VCaP (cell line): ENCODE measurements at regions not wholly inside any gene's neighbourhood (a gene's known extent, or its start where the extent isn't known, plus 50 kb on each side); places are given as distances from the start of the nearest gene placed in this dataset.

Experiments used
- H3K27ac ChIP-seq: fragments of 450-650 bp; 2 replicates; pipeline ENCODE4 v1.5.1; 2017
- TF ChIP-seq, protein P1 (sequence below): fragments of 450-650 bp; conservative IDR thresholded peaks from 2 replicates; pipeline ENCODE4 v1.5.1; 2017; ENCODE audit warnings: mild to moderate bottlenecking, moderate library complexity

DNA sequence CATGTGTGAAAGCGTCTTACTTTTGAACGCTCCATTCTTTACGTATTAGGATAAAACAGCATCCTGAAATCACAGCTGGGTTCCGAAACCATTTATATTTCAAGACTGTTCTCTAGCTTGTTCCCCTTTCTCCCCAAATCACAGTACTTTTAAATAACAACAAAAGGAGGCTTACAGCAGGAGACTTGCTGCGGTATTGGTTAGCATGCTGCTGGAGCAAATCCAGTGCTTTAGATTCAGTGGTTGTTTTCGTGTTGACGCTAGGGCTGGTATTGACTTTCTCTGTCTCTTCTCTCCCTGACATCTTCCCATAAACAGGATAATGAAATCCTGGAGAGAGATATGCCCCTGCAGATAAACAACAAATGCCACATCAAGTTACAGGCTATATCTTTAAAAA, 103.1 kb downstream of the ZNF608 start:
- TF ChIP-seq, protein P1, sequence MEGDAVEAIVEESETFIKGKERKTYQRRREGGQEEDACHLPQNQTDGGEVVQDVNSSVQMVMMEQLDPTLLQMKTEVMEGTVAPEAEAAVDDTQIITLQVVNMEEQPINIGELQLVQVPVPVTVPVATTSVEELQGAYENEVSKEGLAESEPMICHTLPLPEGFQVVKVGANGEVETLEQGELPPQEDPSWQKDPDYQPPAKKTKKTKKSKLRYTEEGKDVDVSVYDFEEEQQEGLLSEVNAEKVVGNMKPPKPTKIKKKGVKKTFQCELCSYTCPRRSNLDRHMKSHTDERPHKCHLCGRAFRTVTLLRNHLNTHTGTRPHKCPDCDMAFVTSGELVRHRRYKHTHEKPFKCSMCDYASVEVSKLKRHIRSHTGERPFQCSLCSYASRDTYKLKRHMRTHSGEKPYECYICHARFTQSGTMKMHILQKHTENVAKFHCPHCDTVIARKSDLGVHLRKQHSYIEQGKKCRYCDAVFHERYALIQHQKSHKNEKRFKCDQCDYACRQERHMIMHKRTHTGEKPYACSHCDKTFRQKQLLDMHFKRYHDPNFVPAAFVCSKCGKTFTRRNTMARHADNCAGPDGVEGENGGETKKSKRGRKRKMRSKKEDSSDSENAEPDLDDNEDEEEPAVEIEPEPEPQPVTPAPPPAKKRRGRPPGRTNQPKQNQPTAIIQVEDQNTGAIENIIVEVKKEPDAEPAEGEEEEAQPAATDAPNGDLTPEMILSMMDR: no peak
- no peak overlapping the region for H3K27ac ChIP-seq

DNA sequence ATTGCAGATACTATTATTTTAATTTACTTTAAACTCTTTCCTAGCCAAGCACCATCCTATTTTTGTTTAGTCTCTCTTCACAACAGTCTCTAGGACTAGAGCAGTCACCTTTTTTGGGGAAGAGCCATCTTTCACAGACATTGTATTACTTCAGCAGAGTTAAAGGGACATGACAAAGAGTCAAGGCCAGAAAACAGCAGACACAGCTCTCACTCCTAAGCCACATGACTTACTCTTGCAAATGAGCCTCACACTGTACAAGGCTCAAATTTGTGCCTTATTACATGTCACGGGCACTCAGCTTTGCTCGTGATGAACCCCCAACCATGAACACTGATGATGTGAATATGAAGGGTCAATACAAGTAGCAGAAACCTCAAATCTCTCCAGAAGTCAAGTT, 104.3 kb downstream of the ZNF608 start:
- TF ChIP-seq, protein P1: no peak
- no peak overlapping the region for H3K27ac ChIP-seq

DNA sequence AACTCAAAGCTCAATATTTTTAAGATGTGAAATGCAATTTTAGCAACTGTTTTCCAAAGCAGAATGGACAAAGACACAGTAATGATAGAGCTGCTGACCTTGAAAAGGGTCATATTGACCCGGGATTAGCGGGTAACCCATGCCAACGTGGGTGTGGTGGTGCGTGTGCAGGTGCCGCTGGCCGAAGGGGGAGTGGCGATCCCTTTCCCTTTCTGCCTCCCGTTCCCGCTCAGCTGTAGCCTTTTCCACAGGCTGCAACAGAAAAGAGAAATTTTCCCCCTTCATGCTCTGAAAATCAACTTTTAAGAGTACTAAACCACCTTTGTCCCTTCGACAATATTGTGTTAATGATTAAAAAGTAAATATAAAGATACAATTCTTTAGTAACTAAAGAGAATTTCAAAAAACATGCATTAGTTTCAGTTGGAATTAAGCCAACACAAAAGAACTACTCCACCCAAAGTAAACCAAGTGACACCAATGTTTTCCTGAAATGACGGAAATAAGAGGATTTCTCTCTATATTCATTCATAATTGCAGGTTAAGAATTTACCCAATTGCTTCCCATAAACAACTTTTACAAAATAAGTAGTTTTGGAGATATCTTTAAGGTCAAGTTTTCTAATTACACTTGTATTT, 105.2 kb downstream of the ZNF608 start:
- no peak overlapping the region for H3K27ac ChIP-seq
- TF ChIP-seq, protein P1: no peak

DNA sequence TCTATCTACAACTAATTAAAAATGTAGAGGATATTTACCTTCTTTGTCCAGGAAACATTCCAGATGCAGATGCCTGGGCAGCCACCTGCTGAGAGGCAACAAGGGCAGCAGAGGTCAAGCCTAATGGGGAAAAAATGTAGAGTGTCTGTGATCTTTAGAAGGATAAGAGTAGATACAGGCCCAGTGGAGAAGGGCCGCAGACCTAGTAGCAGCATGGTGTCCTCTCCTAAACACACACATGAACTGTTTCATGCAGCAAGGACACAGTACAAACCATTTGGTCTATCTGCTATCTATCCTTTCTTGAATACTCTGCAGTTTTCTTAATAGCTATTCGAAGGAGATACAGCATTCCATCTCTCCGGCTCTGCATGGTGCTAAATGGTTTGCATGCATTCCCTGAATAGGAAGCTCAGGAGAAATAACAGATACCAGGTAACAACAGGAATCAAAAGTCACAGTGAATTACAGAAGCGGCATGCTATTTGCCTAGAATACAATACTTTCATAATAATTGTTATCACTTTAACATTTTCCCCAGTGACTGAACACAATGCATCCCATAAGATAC, 107.3 kb downstream of the ZNF608 start:
- no peak overlapping the region for H3K27ac ChIP-seq
- TF ChIP-seq, protein P1: no peak

DNA sequence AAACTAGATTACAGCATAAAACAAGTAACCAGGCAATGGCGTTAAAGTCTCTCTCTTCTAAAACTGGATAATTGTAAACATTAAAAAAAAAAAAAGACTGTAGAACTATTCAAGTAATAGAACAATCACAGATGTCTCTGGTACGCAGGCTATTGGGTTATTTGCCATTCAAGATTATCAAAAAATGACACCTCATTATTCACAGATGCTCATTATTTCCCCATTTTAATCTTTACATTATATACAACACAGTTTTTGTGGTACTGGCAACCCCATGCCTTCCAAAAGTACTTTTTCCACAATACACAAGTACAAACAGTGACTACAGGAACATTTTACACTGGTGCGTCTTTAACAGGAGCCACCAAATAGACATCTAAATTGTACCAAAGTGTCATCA, 109.4 kb downstream of the ZNF608 start:
- TF ChIP-seq, protein P1: no peak
- H3K27ac ChIP-seq: no peak overlapping the region

DNA sequence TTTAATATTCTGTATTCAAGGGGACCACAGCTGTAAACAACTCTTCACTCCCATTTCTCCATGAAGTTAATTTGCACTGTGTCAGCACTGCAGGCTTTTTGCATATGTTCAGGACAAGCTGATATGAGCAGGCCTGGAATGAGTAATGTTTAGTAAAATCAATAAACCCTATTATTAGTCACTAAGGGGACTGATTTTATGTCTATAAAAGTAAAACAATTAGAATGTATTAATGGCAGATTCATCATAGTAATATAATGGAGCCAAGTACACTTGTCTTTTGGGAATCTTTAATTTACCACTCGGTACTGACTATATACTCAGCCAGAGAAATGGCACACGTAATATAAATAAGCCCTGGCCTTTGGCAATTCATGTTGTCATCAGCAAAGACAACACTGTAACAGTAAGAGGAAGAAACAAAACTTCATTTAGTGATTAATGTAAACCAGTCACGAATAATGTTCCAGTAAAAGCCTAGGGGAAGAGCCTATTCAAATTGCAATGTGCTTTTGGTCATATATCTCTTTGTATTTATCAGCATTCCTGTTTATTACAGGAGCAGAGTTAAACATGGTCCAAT, 111.6 kb downstream of the ZNF608 start:
- TF ChIP-seq, protein P1: no peak
- H3K27ac ChIP-seq: no peak overlapping the region

DNA sequence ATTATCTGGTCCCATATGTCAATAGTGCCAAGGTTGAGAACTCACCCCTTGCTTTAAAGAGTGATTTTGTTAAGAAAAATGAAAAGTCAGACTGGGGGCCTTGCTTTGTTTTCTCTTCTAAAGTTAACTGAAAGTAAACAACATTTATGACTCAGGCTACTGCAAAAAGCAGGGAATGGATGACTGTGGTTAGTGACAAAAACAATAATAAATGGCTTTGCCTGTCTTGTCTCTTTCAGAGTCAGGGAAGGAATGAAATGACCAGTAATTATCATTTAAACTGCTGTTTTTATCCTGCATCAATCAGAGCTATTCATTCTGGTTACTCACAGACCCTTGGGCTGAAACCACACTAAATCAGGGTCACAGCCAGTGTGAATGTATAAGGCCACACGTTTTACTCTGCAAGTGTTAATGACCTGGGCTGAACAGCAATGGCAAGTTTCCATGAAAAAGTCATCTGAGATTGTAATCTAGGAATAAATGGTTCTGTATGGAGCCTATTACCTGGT, 112.2 kb downstream of the ZNF608 start:
- TF ChIP-seq, protein P1: no peak
- H3K27ac ChIP-seq: no peak overlapping the region
